ENCODE measurements at regions not wholly inside any gene's neighbourhood (a gene's known extent, or its start where the extent isn't known, plus 50 kb on each side); places are given as distances from the start of the nearest gene placed in this dataset.
"Not testable (repeated sequence)": the region's sequence is repeated elsewhere in the genome, so short reads cannot be mapped to it uniquely, and the experiment has no call there.

DNA sequence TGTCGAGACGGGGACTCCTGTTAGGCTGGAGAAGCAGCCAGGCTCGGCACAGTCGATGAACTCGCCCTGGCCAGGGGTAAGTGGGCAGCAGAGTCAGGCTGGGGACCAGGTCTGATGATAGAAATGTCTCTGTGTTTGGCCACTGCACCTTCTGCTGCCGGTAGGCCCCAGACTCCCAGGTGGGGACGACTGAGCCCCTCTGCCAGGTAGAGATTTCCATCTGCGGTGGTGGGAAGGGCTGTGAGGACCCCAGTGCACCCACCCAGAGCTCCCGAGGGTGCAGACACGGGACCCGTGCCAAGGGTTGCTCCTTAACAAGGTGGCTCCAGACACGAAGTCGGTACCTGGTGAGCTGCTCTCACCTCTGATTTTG, 862.5 kb downstream of the TBC1D22A start:
- DNase-seq (ENCODE audit: low read depth) = no peak

DNA sequence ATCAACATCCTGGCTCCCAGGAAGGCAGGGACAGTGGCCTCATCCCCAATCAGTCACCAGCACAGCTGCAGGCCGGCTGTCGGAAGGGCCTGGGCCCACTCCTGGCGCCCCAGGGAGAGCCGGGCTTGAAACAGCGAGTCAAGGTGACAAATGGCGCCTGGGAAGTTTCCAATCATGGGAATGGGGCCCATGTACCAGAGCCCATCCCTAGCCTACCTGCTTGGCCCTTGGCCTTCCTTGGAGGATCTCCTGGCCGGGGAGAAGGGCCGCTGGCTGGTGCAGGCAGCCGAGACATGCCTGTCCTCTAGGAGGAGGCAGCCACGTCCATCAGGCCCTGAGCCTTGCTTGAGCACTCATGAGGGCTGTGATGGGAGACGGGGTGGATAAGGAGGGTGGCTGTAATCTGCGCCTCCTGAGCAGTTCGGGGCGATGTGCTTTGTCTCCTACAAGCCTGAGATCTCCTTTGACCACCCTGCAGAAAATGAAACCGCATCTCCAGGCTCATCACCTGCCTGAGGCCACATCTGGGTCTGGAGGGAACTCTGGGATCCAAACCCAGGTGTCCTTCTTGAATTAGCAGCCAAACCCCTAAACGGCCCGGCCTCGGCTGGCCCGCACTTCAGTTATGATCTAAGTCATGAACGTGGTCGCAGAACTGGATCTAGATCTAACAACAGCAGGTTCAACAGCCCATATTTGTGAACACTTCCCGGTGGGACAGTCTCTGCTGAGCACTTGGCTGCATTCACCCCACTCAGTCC, 862.0 kb downstream of the TBC1D22A start:
- no peak for DNase-seq (ENCODE audit: low read depth)

DNA sequence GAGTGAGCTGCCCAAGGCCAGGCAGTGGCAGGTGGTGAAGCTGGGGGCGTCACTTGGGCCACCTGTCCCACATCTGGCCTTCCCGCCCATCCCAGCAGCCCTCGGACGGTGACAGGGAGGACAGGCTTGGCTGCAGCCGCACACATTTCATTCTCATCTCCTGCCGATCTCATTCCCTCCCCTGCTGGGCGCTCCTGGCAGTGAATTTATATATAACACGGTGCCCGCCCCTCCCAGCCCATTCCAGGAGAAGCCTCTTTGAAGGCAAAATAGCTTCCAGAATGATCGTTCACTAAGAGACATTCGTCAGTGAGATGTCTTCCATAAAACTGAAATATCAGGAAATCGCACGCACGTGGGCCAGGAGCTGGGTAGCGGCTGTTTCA, 861.3 kb downstream of the TBC1D22A start:
- DNase-seq (ENCODE audit: low read depth) = no peak

DNA sequence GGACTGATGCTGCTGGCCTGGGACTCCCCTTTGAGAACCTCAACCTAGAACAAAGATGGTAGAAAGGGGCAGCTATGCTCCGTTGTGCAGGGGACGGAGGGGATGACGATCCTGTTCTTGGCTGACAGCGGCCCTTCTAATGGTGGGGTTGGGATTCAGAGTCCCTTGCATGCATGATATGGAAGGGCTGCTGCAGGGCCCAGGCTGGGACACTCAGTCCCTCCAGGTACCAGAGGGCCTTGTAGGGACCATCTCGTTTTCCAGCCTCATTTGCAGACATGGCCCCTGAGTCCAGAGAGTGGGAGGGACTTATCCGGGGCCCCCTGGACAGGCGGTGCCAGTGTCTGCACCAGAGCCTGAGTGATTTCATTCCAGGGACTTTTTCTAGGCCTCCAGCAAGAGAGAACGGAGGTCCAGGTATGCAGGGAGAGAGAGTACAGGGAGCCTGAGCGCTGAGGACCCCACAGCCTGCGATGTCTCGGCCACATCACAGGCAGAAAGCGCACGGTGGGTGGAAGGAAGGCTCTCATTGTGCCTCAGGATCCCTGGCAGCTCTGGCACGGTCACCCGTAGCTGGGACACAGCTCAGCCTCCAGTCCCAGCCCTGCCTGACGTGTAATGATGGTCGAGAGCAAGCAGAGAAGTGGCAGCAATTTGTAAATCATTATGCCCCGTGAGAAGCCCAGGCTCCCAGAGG, 860.8 kb downstream of the TBC1D22A start:
- no peak for DNase-seq (ENCODE audit: low read depth)

DNA sequence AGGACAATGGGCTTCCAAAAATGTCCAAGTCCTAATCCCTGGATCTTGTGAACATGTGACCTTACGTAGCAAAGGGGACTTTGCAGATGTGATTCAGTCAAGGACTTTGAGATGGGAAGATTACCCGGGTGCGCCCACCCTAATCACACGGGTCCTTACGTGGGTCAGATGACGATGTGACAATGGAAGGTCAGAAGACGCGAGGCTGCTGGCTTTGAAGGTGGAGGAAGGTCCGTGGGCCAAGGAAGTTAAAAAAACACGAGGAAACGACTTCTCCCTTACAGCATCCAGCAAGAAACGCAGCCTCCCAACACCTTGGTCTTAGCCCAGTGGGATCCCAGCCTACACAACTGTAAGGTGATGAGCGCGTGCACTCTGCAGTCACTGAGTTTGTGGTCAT, 860.1 kb downstream of the TBC1D22A start:
- no peak for DNase-seq (ENCODE audit: low read depth)

DNA sequence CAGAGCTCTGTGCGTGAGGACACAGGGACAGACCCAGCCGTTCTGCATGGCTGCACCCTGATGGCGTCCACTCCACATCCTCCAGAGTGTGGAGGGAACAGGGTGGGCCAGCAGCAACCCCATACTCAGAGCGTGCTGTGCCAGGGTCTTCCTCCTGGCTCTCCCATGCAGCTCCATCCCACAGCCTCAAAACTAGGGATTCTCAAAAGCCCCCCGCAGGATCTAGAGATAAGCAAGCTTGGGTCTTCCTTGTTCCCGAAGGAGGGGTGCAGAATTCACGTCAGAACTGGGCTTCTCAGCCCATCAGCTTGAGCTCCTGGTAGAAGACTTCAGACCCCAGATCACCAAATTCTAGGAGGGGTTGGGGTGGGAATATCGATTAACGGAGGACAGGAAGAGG, 858.8 kb downstream of the TBC1D22A start:
- DNase-seq (ENCODE audit: low read depth) = no peak

DNA sequence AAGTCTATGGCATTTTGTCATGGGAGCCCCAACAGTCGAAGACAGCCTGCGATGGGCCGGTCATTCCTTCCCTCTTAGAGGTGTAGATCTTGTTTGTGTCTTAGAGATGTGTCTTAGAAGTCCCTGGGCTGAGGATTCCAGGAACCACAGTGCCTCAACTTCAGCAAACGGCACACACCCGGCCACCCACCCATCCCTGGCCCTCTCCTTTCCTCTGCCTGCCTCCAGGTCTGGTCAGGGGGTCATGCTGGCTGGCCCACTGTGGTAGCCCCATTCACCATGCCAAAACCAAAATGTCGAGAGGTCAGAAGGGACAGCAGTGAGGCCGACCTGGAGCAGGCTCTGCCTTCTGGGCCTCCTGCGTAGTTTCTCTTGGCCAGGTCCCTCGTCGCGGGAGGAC, 857.9 kb downstream of the TBC1D22A start:
- no peak for DNase-seq (ENCODE audit: low read depth)

DNA sequence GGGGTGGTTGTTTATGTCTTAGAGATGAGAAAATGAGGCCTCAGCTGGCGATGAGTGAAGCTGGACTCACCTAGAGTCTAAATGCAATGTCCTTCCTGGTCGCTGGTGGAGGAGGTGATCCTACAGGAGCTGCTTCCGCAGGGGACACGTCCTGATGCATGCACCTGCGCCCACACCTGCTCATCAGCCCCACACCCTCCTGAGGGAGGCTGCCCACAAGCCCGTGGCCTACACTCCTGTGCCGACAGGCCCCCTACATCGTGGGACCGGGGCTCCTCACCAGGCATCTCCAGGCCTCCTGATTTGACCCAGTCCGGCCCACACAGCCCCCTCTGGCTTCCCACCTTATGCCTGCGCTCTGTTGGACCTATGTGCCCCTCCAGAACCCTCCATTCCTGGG, 857.2 kb downstream of the TBC1D22A start:
- DNase-seq (ENCODE audit: low read depth) = no peak

DNA sequence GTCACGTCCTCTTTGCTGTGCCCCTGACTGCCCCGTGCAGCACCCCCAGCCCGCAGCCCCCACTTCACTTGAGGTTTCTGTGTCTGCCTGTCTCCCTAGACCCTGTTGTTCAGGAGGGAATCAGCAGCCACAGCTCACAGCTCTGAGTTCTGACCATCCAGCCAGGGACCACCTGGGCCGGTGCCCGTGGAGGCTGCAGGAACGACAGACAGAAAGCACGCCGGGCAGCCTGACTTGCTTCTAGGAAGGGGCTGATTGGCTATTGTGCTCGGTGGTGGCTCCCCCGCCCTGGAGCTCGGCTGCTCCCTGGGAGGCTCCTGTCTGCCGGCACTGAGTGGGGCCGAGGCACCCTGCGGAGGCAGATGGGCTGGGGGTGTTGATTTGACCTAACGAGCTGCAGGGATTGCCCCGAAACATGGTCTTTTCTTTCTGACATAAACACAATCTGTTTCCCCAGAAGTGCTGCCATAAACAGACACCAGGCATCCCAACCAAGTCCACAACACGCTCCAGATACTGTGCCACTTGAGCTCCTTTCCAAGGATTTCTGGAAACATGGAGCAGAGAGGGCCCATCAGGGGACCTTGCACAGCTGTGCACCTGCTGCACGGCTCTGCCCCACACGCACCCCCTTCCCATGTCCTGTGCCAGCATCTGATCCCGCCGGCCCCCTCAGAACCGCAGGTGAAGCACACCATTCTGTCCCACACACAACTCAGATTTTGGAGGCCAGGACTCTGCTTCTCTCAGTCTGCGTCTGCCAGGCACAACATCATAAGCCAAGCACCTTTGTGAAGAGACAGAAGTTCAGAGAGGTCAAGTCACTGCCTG, 855.9 kb downstream of the TBC1D22A start:
- no peak for DNase-seq (ENCODE audit: low read depth)

DNA sequence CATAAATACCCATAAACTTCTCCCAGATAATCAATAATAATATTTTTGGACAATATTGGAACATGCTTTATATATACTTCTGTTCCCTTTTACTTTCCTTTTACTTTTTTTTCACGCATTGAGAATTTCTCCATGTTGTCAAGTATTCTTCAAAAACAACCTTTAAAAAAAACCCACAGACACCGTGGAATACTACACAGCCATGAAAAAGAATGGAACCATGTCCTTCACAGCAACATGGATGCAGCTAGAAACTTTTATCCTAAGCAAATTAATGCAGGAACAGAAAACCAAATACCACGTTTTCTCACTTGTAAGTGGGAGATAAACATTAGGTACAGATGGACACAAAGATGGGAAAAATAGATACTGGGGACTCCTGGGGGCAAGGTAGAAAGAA, 854.7 kb downstream of the TBC1D22A start:
- no peak for DNase-seq (ENCODE audit: low read depth)

DNA sequence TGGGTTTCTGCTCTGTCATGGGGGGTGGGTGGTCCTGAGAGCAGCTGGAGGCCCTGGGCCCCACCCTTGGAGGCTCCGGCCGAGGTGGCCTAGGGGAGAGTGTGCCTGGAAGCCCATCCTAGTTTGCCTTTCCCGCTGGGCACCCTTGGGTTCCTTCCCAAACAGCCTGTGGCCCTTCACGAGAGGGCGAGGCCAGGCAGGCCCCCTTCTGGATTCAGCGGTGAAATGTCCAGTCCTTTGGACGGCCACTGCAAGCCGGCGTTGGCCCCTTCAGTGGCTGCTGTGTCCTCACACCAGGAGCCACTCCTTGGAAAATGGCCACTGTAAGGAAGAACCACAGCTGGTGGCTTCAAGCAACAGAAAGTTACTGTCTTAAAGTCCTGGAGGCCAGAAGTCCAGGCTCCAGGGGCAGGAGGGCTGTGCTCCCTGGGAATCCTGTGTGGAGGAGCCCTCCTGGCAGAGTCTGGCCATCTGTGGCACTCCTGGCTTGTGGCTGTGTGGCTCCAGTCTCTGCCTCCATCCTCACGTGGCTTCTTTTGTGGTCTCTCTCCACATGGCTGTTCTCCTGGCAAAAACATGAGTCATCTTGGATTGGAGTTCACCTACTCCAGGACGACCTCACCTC, 854.1 kb downstream of the TBC1D22A start:
- DNase-seq (ENCODE audit: low read depth) = no peak

DNA sequence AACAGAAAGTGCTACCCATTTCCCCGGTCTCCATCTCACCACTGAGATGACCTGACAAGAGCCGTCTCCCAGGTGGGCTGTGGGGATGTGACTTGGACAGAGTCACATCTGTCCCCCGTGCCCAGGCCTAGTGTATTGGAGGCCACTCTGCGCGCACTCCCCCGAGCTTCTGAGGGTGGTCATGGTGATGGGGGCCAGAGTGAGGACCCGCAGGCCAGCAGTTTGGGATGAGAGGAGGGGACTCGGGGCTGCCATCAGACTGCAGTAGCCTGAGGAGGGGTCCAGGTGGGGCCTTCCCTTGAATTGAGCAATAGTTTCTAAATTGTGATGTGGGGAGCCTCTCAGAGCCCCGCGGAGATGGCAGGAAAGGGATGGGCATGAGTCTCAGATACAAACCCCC, 852.6 kb downstream of the TBC1D22A start:
- no peak for DNase-seq (ENCODE audit: low read depth)

DNA sequence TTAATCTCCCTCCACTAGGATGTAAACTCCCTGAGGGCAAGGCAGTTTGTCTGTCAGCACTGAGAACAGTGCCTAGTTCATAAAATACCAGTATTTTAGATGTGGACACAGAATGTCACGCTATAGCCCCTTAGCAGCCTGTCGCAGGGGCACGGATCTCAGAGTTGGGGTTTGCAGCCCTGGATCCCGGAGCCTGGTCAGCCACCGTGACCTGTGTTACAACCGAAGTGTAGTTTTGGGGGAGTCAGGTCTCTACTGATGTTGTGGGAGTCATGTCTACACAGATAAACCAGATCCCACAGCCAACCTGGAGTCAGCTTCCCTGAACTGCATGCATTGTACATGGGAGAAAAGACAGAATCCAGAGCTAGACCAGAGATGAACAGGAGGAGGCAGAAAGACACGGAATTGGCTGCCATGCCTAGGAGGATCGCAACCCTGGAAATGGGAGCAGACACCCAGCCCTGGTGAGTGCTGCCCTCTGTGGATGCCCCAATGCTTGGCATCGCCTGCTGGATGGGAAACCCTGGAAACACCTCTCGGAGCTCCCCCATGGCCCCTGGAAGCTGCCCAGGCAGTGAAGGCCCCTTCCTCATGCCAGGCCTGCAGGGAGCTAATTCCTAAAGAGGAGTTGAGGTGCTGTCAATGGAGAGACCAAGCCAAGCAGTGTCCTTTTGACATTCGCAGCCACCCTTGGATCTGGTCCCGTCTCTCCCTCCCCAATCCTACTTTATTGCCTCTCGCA, 851.3 kb downstream of the TBC1D22A start:
- no peak for DNase-seq (ENCODE audit: low read depth)

DNA sequence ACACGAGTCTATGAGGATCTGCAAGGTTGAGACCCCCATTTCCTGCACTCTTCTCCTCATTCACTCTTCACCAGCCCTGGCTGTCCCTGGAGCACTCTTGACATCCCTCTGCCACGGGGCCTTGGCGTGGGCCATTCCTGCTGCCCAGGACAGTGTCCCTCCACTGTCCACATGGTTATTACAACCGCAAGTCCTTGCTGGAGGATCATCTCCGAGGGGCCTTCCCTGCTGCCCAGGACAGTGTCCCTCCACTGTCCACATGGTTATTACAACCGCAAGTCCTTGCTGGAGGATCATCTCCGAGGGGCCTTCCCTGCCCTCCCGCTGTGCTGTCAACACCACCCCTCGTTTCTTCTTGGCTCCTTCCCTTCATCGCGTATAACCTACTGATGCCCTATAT, 850.7 kb downstream of the TBC1D22A start:
- DNase-seq (ENCODE audit: low read depth) = not testable (repeated sequence)

DNA sequence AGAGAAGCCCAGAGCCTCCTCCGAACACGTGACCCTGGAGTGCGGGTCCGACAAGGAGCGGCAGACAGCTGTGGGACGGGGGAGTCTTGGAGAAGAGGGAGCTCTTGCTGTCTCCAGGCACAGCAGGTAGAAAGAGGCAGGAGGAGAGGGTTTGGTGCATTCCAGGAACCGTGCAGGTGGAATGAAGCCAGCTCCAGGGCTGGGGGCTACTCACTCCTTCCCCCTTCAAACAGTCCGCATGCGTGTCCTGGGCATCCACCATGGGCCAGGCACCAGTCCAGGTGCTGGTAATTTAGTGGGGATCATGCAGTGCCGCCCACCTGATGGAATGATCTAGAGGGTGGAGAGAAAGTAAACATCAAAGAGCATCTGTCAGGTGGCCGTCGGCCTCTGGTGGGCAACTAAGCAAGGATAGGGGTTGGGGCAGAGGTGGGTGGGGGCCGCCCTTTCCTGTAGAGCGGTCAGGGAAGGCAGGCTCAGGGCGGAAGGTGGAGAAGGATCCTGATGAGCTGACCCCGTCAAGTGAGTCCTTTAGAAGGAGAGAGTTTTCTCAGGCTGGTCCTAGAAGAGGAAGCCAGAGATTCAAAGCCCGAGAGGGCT, 850.0 kb downstream of the TBC1D22A start:
- DNase-seq (ENCODE audit: low read depth) = no peak

DNA sequence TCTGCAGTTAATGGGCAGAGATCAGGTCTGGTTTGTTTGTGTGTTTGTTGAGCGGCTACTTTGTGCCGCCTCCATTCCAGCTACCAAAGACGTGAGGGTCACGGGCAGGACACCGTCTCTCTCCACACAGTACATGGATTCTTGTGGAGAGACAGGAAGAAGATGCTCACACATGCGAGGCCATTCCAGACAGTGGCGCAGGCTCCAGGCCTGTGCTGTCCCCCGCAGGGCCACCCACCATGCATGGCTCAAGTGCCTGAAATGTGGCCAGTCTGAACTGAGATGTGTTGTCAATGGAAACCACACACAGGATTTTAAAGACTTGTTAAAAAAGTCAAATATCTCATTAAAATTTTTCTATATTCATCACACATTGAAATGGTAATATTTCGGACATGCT, 848.3 kb downstream of the TBC1D22A start:
- DNase-seq (ENCODE audit: low read depth) = no peak

DNA sequence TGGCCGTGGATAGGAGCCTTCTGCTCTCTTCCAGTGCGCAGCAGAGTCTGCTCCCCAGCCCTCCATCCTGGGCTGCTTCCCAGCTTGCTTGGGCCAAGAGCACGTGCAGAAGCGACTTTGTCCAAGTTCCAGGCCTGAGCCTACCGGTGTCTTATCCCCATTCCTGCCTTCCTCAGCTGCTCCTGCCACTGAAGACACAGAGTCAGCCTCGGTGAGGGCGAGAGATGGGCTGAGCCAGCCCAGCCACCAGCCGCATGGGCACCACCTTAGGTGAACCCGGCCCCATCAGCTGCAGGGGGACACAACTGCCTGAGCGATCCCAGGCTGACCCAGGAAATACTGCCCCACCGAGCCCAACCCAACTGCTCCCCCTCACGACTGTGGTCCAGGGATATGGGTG, 847.8 kb downstream of the TBC1D22A start:
- DNase-seq (ENCODE audit: low read depth) = no peak

DNA sequence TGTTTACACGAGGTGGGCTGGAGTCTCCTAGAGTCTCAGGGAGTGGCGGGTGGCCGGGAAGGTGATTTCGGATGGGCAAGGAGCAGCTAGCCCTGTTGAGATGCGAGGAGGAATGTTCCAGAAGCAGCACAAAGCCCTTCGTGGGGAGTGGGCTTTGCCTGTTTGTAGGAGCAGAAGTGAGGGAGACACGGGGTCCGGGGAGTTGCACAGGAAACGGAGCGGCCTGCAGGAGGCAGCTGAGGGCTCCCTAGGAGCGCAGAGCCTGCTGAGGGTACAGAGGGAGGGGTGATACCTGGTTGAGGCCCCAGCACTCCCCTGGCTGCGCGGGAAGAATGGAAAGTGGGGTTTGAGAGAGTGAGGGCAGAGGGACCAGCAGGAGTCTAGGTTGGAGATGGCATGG, 847.2 kb downstream of the TBC1D22A start:
- DNase-seq (ENCODE audit: low read depth) = no peak

DNA sequence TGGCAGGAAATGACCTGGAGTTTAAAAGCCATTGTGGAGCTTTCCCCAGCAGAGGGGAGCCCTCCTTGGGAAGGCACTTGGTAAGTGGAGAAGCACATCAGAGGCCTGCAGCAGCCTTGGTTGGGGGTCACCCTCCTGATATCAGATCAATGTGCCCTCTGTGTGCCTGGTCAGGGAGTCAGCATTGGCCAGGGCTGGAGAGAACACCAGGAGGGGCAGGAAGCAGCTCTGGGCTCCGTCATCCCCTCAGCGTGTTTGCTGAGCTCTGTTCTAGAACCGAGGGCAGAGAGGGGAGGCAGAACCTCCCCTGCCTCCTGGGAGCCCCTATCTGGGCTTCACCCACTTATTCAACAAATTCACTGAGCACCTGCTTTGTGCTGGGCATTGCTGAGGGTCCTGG, 846.0 kb downstream of the TBC1D22A start:
- no peak for DNase-seq (ENCODE audit: low read depth)

DNA sequence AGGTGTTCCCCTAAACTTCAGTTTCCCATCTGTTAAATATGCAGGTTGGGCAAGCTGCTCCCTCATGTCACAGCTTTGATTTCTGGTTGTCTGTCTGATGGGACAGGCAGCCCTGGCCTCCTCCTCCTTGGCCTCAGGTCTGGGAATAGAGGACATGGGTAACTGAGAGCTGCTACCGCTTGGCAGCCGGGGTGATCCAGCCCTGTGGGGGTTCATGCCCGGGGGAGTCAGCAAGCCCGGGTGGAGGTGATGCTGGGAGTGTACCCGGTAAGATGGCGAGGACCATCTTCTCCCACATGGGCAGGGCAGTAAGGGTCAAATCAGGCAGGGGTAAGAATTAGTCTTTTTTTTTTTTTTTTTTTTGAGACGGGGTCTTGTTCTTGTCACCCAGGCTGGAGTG, 845.0 kb downstream of the TBC1D22A start:
- no peak for DNase-seq (ENCODE audit: low read depth)

DNA sequence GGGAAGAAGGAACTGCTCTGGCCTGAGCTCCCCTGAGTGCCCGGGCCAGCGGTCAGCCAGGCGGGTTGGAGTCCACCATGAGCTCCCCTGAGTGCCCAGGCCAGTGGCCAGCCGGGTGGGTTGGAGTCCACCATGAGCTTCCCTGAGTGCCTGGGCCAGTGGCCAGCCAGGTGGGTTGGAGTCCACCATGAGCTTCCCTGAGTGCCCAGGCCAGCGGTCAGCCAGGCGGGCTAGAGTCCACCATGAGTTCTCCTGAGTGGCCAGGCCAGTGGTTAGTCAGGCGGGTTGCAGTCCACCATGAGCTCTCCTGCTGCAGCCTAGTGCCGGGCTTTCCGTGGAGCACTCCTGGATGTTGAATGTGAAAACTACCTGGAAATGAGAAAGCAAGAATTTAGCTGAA, 844.0 kb downstream of the TBC1D22A start:
- no peak for DNase-seq (ENCODE audit: low read depth)

DNA sequence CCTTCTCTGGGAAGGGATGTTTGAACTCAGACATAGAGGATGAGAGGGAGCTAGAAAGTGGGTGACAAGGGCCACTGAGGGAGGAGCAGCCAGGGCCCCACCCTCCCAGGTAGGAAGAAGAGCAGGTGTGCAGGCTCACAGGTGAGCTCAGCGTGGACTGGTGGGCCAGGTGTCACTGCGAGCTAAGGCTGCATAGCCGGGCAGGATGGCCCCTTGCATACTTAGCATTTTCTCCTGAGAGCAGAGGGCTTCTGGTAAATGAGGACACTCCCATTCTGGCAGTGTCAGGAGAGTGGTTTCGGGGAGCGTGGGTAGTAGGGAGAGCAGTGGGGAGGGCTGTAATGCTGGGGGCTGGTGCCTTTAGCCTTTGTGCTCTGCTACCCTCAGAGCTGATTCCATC, 843.4 kb downstream of the TBC1D22A start:
- no peak for DNase-seq (ENCODE audit: low read depth)

Measured in stimulated activated CD8-positive, alpha-beta memory T cell treated with anti-CD3 and anti-CD28 coated beads, Interleukin-12 subunit alpha, Interleukin-12 subunit beta, amount 100 ng/mL, for 1 hour (primary cell).